KOPT-K1 (cell line): ENCODE measurements at regions not wholly inside any gene's neighbourhood (a gene's known extent, or its start where the extent isn't known, plus 50 kb on each side); places are given as distances from the start of the nearest gene placed in this dataset.

Experiments used
- H3K27ac ChIP-seq: fragments of 200-600 bp; sonication (generic); 2 replicates; pipeline ENCODE4 v1.5.1; 2016; ENCODE audit warnings: antibody characterized with exemption, mild to moderate bottlenecking, low read depth, low read length; ENCODE audit not compliant: poor library complexity, severe bottlenecking
- H3K36me3 ChIP-seq: fragments of 200-600 bp; sonication (generic); 2 replicates; pipeline ENCODE4 v1.5.1; 2017; ENCODE audit warnings: antibody characterized with exemption, mild to moderate bottlenecking, low read length, moderate library complexity; ENCODE audit not compliant: insufficient read depth
- H3K9me3 ChIP-seq: fragments of 200-600 bp; sonication (generic); 2 replicates; pipeline ENCODE4 v1.5.1; 2017; ENCODE audit warnings: antibody characterized with exemption, low read length, mild to moderate bottlenecking; ENCODE audit not compliant: insufficient read depth, poor library complexity, severe bottlenecking

DNA sequence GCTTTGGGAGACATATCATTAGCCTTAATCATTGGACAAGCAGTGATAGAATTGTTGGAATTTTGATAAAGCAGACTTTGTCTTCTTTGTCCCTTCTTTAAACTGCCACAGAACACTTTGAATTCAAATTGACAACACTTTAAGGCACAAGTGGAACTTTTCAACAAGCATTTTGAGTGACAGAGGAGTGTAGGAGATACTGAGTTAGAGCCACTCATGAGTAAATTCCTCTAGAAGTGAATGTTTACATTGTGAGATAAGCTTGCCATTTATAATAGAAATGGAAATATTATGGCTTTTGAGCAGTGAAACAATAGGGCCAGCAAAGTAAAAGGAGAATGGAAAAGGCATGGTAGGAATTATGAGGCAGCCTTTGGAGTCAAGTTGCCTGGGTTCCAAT lies 515.8 kb downstream of the SLITRK6 start:
- Histone ChIP-seq H3K9me3 (no peaks in the 10 kb centered on the region), H3K36me3 (no peaks in the 10 kb centered on the region)

GRCh38 chr13:85282876-85283275 lies 516.3 kb downstream of the SLITRK6 start:
- Histone ChIP-seq H3K36me3 (no peaks in the 10 kb centered on the region), H3K9me3 (no peaks in the 10 kb centered on the region), H3K27ac (no peak overlapping the region)

More for the DNA sequence above, 515.8 kb downstream of the SLITRK6 start:
- no peak overlapping the region for H3K27ac ChIP-seq

DNA sequence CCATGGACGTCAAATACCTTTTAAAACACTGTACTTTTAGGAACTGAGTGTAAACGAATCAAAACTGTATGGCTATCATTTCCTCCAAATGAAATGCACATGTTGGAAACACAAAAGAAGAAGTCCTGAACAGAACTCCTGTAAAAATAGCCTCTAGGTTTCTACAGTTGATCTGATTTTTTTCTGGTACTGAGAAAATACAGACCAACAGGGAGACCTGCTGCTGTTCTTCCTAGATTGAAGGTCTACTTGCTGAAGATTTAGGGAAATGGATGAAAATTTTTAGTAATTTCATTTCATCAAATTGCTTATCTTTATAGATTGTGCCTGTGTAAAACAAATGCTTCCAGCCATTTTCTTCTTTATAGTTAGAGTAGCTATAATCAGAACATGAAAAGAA lies 520.4 kb downstream of the SLITRK6 start:
- no peaks in the 10 kb centered on the region for H3K36me3 ChIP-seq
- H3K9me3 ChIP-seq = no peaks in the 10 kb centered on the region
- no peak overlapping the region for H3K27ac ChIP-seq

GRCh38 chr13:85277748-85278147 lies 521.5 kb downstream of the SLITRK6 start:
- Histone ChIP-seq H3K27ac (no peak overlapping the region), H3K36me3 (no peaks in the 10 kb centered on the region), H3K9me3 (no peaks in the 10 kb centered on the region)

DNA sequence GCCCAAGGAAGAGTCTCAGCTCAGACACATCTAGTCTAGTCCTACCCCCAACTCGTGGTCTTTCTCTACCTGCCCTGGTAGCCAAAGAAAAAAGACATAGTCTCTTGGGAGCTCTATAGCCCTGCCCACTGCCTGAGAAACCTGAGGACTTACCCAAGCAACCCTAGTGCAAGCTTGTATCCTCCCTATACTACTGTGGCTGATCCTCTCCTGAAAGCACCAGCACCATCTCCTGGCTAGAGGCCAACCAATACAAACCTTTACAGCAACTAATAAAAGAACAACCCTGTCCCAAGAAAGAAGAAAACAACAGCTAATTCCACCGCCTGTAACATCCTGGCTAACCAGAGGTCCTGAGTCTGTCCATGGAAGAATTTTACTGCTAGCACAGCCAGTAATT lies 532.4 kb downstream of the SLITRK6 start:
- no peak overlapping the region for H3K27ac ChIP-seq
- H3K9me3 ChIP-seq = no peaks in the 10 kb centered on the region
- H3K36me3 ChIP-seq = no peaks in the 10 kb centered on the region

DNA sequence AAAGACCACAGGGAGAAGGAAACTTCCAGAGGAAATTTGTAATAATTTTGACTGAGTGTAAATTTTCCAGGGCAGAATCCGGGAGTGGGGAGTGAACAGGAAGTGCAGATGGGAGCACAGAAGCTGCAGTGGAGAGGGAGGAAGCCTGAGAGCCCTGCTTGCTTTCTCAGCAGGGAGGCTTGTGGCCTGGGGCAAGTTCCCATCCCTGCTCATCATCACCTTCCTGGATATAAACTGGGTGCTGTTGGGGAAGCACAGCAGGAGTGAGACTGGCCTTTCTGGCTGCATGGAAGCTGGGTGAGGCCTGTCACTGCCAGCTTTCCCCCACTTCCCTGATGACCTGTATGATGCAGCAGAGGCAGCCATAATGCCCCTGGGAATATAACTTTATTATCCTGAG lies 532.9 kb downstream of the SLITRK6 start:
- H3K27ac ChIP-seq = no peak overlapping the region
- no peaks in the 10 kb centered on the region for H3K36me3 ChIP-seq
- H3K9me3 ChIP-seq = no peaks in the 10 kb centered on the region

GRCh38 chr13:85265296-85265695 lies 533.9 kb downstream of the SLITRK6 start:
- no peak overlapping the region for H3K27ac ChIP-seq

DNA sequence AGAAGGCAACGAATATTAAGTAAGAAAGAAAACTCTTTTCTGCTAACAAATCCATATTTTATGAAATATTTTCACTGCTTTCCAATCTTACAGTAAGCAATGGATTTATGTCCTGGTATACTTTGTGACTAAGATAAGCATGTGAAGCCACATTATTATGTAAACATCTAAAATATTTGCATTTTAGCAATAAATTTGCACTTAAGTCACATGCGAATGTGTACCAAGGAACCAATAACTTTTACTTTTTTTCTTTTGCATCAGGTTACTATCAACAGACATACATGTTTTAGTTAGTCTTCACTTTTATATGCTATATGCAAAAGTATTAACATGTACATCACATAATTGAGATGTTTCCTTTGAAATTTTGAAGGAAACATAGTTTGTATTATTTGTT lies 536.7 kb downstream of the SLITRK6 start:
- H3K27ac ChIP-seq = no peak overlapping the region
- H3K9me3 ChIP-seq = no peaks in the 10 kb centered on the region
- no peaks in the 10 kb centered on the region for H3K36me3 ChIP-seq

More at GRCh38 chr13:85265296-85265695, 533.9 kb downstream of the SLITRK6 start:
- H3K36me3 ChIP-seq = no peaks in the 10 kb centered on the region
- no peaks in the 10 kb centered on the region for H3K9me3 ChIP-seq

DNA sequence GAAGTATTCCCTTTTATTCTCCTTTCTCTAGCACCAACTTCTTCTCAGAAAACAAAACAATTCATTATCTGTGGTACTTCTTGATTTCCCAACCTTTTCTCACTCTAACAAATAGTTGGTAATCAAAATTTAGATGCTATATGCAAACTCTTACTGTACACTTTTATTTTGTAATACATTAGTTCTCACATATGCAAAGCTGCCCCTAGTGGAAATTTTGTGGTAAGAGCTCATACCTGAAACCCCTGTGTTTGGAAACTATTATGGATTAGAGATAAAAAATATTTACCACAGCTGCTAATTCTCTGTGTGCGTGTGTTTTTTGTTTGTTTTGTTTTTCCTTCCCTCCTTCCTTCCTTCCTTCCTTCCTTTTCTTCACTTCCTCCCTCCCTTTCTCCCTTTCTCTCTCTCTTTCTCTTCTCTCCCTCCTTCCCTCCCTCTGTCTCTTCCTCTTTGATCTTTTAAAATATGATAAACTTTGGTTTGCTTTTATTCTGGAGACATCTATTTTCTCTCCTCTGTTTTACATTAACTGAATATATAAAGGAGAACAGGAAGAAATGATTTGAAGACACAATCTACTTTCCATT lies 537.4 kb downstream of the SLITRK6 start:
- H3K27ac ChIP-seq = no peak overlapping the region
- no peaks in the 10 kb centered on the region for H3K36me3 ChIP-seq
- H3K9me3 ChIP-seq = no peaks in the 10 kb centered on the region

DNA sequence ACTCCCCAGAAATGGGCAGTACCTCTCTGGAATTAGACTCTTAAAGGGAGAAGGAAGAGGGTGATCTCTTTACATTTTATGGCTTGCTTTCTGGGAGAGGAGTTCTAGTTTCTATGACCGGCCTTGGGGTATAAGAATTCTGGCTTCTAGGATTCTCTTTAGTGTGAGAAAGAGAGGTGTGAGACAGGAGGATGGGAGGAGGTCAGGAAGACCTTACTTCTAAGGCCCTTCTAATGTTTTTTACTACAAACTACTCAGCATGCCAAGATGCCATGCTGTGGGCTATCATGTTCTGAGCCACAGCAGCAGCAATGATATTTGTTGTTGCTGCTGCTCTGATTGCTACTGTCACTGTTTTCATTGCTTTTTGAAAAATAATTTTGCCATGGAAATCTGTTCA lies 538.3 kb downstream of the SLITRK6 start:
- Histone ChIP-seq H3K9me3 (no peaks in the 10 kb centered on the region), H3K36me3 (no peaks in the 10 kb centered on the region), H3K27ac (no peak overlapping the region)

- Histone ChIP-seq H3K27ac (no peak overlapping the region), H3K36me3 (no peaks in the 10 kb centered on the region), H3K9me3 (no peaks in the 10 kb centered on the region)
Measured at GRCh38 chr13:85255978-85256377, 543.2 kb downstream of the SLITRK6 start.

- H3K27ac ChIP-seq = no peak overlapping the region
- no peaks in the 10 kb centered on the region for H3K9me3 ChIP-seq
- H3K36me3 ChIP-seq = no peaks in the 10 kb centered on the region
Measured at GRCh38 chr13:85254641-85255040, 544.6 kb downstream of the SLITRK6 start.

- H3K36me3 ChIP-seq = no peaks in the 10 kb centered on the region
- no peak overlapping the region for H3K27ac ChIP-seq
- no peaks in the 10 kb centered on the region for H3K9me3 ChIP-seq
Measured at GRCh38 chr13:85249151-85249550, 550.1 kb downstream of the SLITRK6 start.

DNA sequence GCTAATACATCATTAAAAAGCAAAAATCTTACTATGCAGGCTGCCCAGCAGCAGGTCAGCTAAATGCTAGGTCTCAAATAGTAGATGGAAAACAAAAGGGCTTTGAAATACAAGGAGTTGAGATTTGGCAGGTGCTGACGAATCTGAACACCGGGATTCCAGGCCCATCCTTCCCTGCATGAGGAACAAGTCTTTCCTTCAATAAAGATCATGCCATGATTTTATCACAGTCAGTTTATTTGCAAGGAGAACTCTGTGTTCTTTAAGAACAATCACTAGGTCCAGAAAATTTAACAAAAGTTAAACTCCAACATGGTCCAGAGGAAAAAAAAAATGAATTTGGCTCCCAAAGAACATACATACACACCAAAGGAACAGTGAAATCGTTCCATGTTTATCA lies 551.4 kb downstream of the SLITRK6 start:
- H3K27ac ChIP-seq = no peak overlapping the region
- no peaks in the 10 kb centered on the region for H3K9me3 ChIP-seq

DNA sequence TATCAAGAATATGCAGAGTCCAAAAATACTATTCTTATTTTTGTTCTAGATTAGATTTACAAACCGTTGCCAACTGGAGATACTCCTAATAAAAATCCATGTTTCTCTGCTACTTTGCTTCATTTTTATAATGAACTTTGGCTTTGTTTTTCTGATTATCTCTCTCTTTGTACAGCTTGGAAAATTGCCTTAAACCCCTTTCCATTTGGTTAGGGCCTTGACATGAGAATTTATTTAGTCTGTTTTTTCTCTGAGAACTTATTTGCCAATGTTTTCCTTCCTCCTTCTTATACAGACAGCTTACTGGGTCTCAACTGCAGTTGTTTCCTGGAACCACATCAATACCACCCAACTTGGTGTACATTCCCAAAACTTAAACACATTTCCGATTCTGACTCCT lies 555.4 kb downstream of the SLITRK6 start:
- Histone ChIP-seq H3K27ac (no peak overlapping the region), H3K36me3 (no peaks in the 10 kb centered on the region), H3K9me3 (no peaks in the 10 kb centered on the region)

More for the DNA sequence above, 551.4 kb downstream of the SLITRK6 start:
- no peaks in the 10 kb centered on the region for H3K36me3 ChIP-seq

GRCh38 chr13:85241060-85241459 lies 558.2 kb downstream of the SLITRK6 start:
- H3K36me3 ChIP-seq = no peaks in the 10 kb centered on the region
- no peaks in the 10 kb centered on the region for H3K9me3 ChIP-seq
- no peak overlapping the region for H3K27ac ChIP-seq
